ENCODE measurements at regions not wholly inside any gene's neighbourhood (a gene's known extent, or its start where the extent isn't known, plus 50 kb on each side); places are given as distances from the start of the nearest gene placed in this dataset.

- H3K9me3 ChIP-seq (ENCODE audit: control insufficient read depth in 1 of 2, insufficient read depth in 1 of 2, low read depth in 1 of 2, low read length in 2 of 2): peaks cover 6 to 12% of the 10 kb centered on the region in 2 experiments; a peak in 2 of 4 replicates
- DNase-seq (ENCODE audit: low read depth, low spot score): no peak
- no peak overlapping the region for H3K4me3 ChIP-seq (replicated peaks in 1 of 2; ENCODE audit: low read depth in 1 of 2, low read length in 2 of 2)
- ChIA-PET RAD21 (ENCODE audit: low non-redundant PET in 1 of 2, low total read pairs in 2 of 2, uncharacterized antibody in 2 of 2, unreplicated experiment in 2 of 2) (no interaction called here), POLR2A (no interaction called here), CTCF (no interaction called here)
- no peak overlapping the region for H3K27ac ChIP-seq (ENCODE audit: low read depth, low read length)
- no peak for ATAC-seq
- TF ChIP-seq ELF1 (IDR thresholded peaks at IDR 0.05; ENCODE audit: borderline replicate concordance, low read depth) (no peak), EZH2phosphoT487 (IDR thresholded peaks at IDR 0.05; ENCODE audit: borderline replicate concordance) (no peak), RAD21 (IDR thresholded peaks at IDR 0.05; ENCODE audit: low read depth) (no peak), SIN3A (IDR thresholded peaks at IDR 0.05; ENCODE audit: low read depth) (no peak), EGR1 (IDR thresholded peaks at IDR 0.05; ENCODE audit: low read depth) (no peak), EZH2 (IDR thresholded peaks at IDR 0.05) (no peak)
- H3K4me2 ChIP-seq (ENCODE audit: low read length): no peak overlapping the region
- intact Hi-C loops (cut with micrococcal nuclease): no loop called here
- H3K9me2 ChIP-seq (ENCODE audit: insufficient read depth): no peaks in the 10 kb centered on the region
- no peak overlapping the region for H3K9ac ChIP-seq (ENCODE audit: low read length)
- H2AFZ ChIP-seq (ENCODE audit: low read depth, low read length, poor library complexity, severe bottlenecking): no peak overlapping the region
- BruUV-seq (replicated peaks): no TSS peak
- no peaks in the 10 kb centered on the region for H3K4me1 ChIP-seq (ENCODE audit: control insufficient read depth in 1 of 2, insufficient read depth in 2 of 2, low read length in 2 of 2)
- H3K27me3 ChIP-seq (ENCODE audit: insufficient read depth, low read length): no peaks in the 10 kb centered on the region
- no peaks in the 10 kb centered on the region for H4K20me1 ChIP-seq (ENCODE audit: insufficient read depth)
- no peaks in the 10 kb centered on the region for H3K79me2 ChIP-seq (ENCODE audit: insufficient read depth, low read length)
- H3K36me3 ChIP-seq (ENCODE audit: control insufficient read depth in 1 of 2, insufficient read depth in 2 of 2, low read length in 2 of 2): no peaks in the 10 kb centered on the region
Observed at GRCh38 chr7:10034843-10035556, 938.7 kb upstream of the PHF14 start.

GRCh38 chr7:10036693-10037092, 937.0 kb upstream of the PHF14 start:
- RAD21 ChIA-PET (ENCODE audit: low non-redundant PET in 1 of 2, low total read pairs in 2 of 2, uncharacterized antibody in 2 of 2, unreplicated experiment in 2 of 2): no interaction called here
- H3K27me3 ChIP-seq (ENCODE audit: insufficient read depth, low read length): no peaks in the 10 kb centered on the region
- H3K9me2 ChIP-seq (ENCODE audit: insufficient read depth): no peaks in the 10 kb centered on the region
- intact Hi-C loops (cut with micrococcal nuclease): no loop called here
- H3K4me2 ChIP-seq (ENCODE audit: low read length): no peak overlapping the region
- H4K20me1 ChIP-seq (ENCODE audit: insufficient read depth): no peaks in the 10 kb centered on the region
- no peak for ATAC-seq
- DNase-seq (ENCODE audit: low read depth, low spot score): no peak
- peaks cover 6 to 12% of the 10 kb centered on the region in 2 experiments; a peak in 2 of 4 replicates for H3K9me3 ChIP-seq (ENCODE audit: control insufficient read depth in 1 of 2, insufficient read depth in 1 of 2, low read depth in 1 of 2, low read length in 2 of 2)
- H3K4me3 ChIP-seq (replicated peaks in 1 of 2; ENCODE audit: low read depth in 1 of 2, low read length in 2 of 2): no peak overlapping the region
- no peak overlapping the region for H3K27ac ChIP-seq (ENCODE audit: low read depth, low read length)
- H2AFZ ChIP-seq (ENCODE audit: low read depth, low read length, poor library complexity, severe bottlenecking): no peak overlapping the region
- no peaks in the 10 kb centered on the region for H3K4me1 ChIP-seq (ENCODE audit: control insufficient read depth in 1 of 2, insufficient read depth in 2 of 2, low read length in 2 of 2)
- CTCF ChIA-PET: no interaction called here
- POLR2A ChIA-PET: no interaction called here
- no TSS peak for BruUV-seq (replicated peaks)
- H3K36me3 ChIP-seq (ENCODE audit: control insufficient read depth in 1 of 2, insufficient read depth in 2 of 2, low read length in 2 of 2): no peaks in the 10 kb centered on the region
- no peaks in the 10 kb centered on the region for H3K79me2 ChIP-seq (ENCODE audit: insufficient read depth, low read length)
- no peak overlapping the region for H3K9ac ChIP-seq (ENCODE audit: low read length)
- no peak for TF ChIP-seq SRF (IDR thresholded peaks at IDR 0.05; ENCODE audit: low read depth)
- no peak for TF ChIP-seq REST (IDR thresholded peaks at IDR 0.05; ENCODE audit: low read depth)
- no peak for TF ChIP-seq ELF1 (IDR thresholded peaks at IDR 0.05; ENCODE audit: borderline replicate concordance, low read depth)
- no peak for TF ChIP-seq TCF7L2 (IDR thresholded peaks at IDR 0.05; ENCODE audit: borderline replicate concordance, extremely low read depth, insufficient read depth, insufficient read length)
- no peak for TF ChIP-seq POLR2AphosphoS5 (IDR thresholded peaks at IDR 0.05; ENCODE audit: low read depth, low read length)
- no peak for TF ChIP-seq ATF3 (IDR thresholded peaks at IDR 0.05)
- no peak for TF ChIP-seq ZBTB33 (IDR thresholded peaks at IDR 0.05; ENCODE audit: extremely low read depth, insufficient replicate concordance, low read length)
- TF ChIP-seq CEBPB (IDR thresholded peaks at IDR 0.05; ENCODE audit: low read depth): no peak
- no peak for TF ChIP-seq EGR1 (IDR thresholded peaks at IDR 0.05; ENCODE audit: low read depth)
- no peak for TF ChIP-seq SP1 (IDR thresholded peaks at IDR 0.05; ENCODE audit: low read depth)
- TF ChIP-seq CBX3 (IDR thresholded peaks at IDR 0.05; ENCODE audit: low read depth): no peak
- TF ChIP-seq POLR2A (IDR thresholded peaks at IDR 0.05; ENCODE audit: borderline replicate concordance, extremely low read depth, insufficient read depth, insufficient read length): no peak
- TF ChIP-seq JUND (IDR thresholded peaks at IDR 0.05): no peak
